Osteocyte (in vitro differentiated cells): ENCODE measurements at regions not wholly inside any gene's neighbourhood (a gene's known extent, or its start where the extent isn't known, plus 50 kb on each side); places are given as distances from the start of the nearest gene placed in this dataset.

Source experiments
- DNase-seq: peaks from one replicate; pipeline ENCODE4 v3.0.0; 2021; ENCODE audit warnings: mixed read lengths; ENCODE audit not compliant: unreplicated experiment; ENCODE audit errors: extremely low spot score
- H3K27ac Mint-ChIP-seq: one replicate; pipeline ENCODE4 v1.8.0; 2021; ENCODE audit warnings: mild to moderate bottlenecking, mixed read lengths; ENCODE audit not compliant: unreplicated experiment
- H3K27me3 Mint-ChIP-seq: one replicate; pipeline ENCODE4 v1.8.0; 2021; ENCODE audit warnings: mixed read lengths; ENCODE audit not compliant: unreplicated experiment
- H3K36me3 Mint-ChIP-seq: one replicate; pipeline ENCODE4 v1.8.0; 2021; ENCODE audit warnings: mixed read lengths; ENCODE audit not compliant: unreplicated experiment
- H3K4me1 Mint-ChIP-seq: one replicate; pipeline ENCODE4 v1.8.0; 2021; ENCODE audit warnings: mixed read lengths; ENCODE audit not compliant: unreplicated experiment
- H3K4me3 Mint-ChIP-seq: one replicate; pipeline ENCODE4 v1.8.0; 2021; ENCODE audit warnings: mild to moderate bottlenecking, moderate library complexity, mixed read lengths; ENCODE audit not compliant: unreplicated experiment
- H3K9me3 Mint-ChIP-seq: one replicate; pipeline ENCODE4 v1.8.0; 2021; ENCODE audit warnings: mixed read lengths; ENCODE audit not compliant: unreplicated experiment
- TF ChIP-seq, protein P1 (sequence below): fragments of 200-600 bp; sonication (generic); IDR thresholded peaks from 2 replicates; pipeline ENCODE4 v1.5.0; 2021; ENCODE audit warnings: antibody characterized with exemption, mild to moderate bottlenecking, moderate library complexity

DNA sequence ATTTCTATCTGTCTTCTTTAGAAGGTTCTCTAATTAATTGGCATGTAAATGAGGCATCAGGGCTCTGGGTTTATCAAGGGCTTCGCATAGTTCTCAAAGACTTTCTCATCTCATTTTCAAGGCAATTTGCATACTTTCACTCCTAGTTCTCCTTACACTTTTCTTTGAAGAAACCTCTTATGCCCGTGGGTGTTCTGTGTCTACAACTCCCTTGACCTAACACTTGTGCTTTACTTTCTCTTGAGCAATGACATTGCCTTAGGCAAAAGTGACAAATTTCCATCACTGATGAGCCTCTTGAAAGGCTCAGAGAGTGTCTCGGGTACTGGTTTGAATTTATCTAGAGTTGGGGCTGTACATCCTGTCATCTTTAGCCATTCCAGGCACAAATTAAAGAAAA is 74.7 kb upstream of the ITPRID1 start:
- Mint-ChIP-seq H3K36me3 (no peaks in the 10 kb centered on the region), H3K4me3 (no peak overlapping the region), H3K27ac (no peak overlapping the region), H3K9me3 (no peaks in the 10 kb centered on the region), H3K27me3 (peaks cover 38% of the 10 kb centered on the region), H3K4me1 (no peaks in the 10 kb centered on the region)
- no peak for DNase-seq
- TF ChIP-seq, protein P1, sequence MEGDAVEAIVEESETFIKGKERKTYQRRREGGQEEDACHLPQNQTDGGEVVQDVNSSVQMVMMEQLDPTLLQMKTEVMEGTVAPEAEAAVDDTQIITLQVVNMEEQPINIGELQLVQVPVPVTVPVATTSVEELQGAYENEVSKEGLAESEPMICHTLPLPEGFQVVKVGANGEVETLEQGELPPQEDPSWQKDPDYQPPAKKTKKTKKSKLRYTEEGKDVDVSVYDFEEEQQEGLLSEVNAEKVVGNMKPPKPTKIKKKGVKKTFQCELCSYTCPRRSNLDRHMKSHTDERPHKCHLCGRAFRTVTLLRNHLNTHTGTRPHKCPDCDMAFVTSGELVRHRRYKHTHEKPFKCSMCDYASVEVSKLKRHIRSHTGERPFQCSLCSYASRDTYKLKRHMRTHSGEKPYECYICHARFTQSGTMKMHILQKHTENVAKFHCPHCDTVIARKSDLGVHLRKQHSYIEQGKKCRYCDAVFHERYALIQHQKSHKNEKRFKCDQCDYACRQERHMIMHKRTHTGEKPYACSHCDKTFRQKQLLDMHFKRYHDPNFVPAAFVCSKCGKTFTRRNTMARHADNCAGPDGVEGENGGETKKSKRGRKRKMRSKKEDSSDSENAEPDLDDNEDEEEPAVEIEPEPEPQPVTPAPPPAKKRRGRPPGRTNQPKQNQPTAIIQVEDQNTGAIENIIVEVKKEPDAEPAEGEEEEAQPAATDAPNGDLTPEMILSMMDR = no peak

DNA sequence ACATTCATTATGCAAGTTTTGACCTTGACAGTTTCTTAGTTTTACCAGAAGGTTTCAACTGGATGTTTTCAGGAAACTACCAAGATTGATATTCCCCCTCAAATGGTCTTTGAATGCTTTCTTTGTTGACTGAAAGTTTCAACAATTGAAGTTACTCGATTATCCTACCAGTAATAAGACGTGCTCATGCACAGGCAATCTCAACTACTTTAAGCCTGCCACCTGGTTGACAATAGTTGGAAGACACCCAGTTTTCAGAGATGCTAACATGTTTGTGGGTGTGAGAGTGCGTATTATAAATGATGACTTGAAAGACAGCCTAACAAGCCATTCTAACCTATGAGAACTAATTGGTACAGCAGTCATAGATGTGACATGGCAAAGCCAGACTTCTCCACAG is 73.4 kb upstream of the ITPRID1 start:
- TF ChIP-seq, protein P1 = no peak
- H3K9me3 Mint-ChIP-seq = no peaks in the 10 kb centered on the region
- peaks cover 34% of the 10 kb centered on the region for H3K27me3 Mint-ChIP-seq
- no peak overlapping the region for H3K27ac Mint-ChIP-seq
- no peak for DNase-seq
- no peak overlapping the region for H3K4me3 Mint-ChIP-seq
- H3K4me1 Mint-ChIP-seq = no peaks in the 10 kb centered on the region
- H3K36me3 Mint-ChIP-seq = no peaks in the 10 kb centered on the region

DNA sequence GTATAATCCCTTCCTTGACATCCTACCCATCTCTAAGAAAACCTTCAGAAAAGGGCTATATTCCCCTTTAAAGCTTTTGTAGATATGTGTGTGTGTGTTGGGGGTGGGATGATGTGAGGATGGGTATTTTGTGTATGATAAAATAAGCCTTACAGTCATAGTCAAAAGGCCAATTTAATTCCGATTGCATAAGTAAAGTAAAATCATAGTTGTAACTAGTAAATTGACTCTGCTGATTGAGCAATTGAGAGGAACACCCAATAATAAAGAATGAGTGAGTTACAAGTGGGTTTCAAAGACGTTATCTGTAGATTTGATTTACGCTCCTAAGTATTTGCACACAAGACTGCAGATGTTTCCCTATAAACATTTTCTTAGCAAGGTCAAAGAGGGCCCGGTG is 71.3 kb upstream of the ITPRID1 start:
- no peaks in the 10 kb centered on the region for H3K9me3 Mint-ChIP-seq
- no peaks in the 10 kb centered on the region for H3K36me3 Mint-ChIP-seq
- DNase-seq = no peak
- TF ChIP-seq, protein P1 = no peak
- peaks cover 37% of the 10 kb centered on the region for H3K27me3 Mint-ChIP-seq
- no peak overlapping the region for H3K27ac Mint-ChIP-seq
- no peaks in the 10 kb centered on the region for H3K4me1 Mint-ChIP-seq
- H3K4me3 Mint-ChIP-seq = no peak overlapping the region

DNA sequence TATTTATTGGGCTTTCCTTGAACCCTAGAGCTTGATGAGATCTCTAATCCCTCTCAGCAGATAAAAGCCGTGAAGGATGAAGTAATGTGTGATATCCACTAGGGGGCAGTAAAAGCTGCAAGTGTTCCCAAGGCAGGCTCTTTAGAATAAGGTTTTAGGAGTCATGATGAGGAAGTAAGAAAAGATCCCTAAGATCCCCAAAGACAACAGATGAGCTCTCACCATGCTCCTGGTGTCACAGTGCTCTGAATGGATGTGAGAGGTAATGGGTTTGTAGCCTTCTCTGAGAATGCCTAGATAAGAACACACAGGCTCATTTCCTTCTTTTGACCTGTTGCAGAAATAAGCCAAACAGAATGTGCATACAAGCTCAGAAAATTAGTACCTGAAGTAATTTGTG is 70.4 kb upstream of the ITPRID1 start:
- DNase-seq = no peak
- Mint-ChIP-seq H3K9me3 (no peaks in the 10 kb centered on the region), H3K36me3 (no peaks in the 10 kb centered on the region), H3K27ac (no peak overlapping the region), H3K27me3 (peaks cover 36% of the 10 kb centered on the region), H3K4me1 (no peaks in the 10 kb centered on the region), H3K4me3 (no peak overlapping the region)
- TF ChIP-seq, protein P1 = peak; percentile 82

DNA sequence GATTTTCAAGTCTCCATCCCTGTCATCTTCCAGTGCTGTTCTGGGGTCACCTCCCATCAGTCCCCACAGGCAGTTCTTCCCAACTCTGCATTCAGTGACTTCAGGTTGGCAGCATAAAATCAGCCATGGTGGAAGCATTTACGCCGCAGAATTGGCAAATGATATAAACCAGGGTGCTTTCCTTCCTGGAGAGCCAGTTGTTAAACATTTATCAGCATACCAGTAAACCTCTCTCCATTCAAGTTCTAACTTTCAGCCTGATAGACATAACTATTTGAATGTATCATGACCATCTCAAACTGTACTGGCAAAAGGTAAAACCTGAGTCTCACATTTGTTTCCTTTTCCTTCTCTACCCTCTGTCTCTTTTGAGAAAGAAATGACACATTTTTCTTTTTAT is 69.7 kb upstream of the ITPRID1 start:
- Mint-ChIP-seq H3K4me1 (no peaks in the 10 kb centered on the region), H3K27ac (no peak overlapping the region), H3K27me3 (peaks cover 39% of the 10 kb centered on the region), H3K4me3 (no peak overlapping the region), H3K9me3 (no peaks in the 10 kb centered on the region), H3K36me3 (no peaks in the 10 kb centered on the region)
- TF ChIP-seq, protein P1 = no peak
- DNase-seq = no peak
